ENCODE measurements at regions not wholly inside any gene's neighbourhood (a gene's known extent, or its start where the extent isn't known, plus 50 kb on each side); places are given as distances from the start of the nearest gene placed in this dataset.

DNA sequence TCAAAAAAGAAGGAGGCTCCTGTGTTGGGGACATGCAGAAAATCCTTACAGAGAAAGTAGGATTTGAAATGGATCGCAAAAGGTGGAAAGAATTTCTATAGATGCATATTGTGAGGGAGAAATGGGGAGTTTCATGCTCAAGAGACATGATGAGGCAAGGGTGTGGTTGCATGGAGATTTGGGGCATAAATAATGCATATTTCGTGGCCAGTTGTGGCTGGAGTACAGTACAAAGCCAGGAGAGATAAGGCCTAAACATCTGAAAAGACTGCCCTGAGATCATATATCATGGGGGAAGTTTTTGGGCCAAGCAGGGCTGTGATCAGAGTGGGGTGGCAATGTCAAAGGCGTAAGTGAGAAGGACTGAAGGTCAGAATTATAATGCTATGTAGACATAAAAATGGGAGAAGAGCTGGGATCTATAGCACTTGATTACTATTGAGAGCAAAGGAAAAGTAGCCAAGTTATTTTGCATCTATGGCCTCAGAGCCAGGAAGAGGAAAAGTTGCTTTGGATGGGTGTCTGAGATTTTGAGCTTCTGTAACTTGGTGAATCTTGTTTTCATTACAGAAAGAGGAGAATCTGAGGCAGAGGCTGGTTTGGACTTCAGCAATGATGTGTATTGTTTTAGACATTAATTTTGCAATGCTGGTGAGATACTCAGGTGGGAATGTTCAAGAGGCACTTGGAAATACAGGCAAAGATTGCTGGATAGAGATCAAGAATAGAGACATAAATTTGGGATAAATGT, 166.6 kb downstream of the INHBA start:
- Histone ChIP-seq H3K4me3 (ENCODE audit: extremely low read depth in 1 of 4, insufficient read depth in 2 of 4, low read depth in 3 of 4, low read length in 4 of 4) (no peak overlapping the region), H3K36me3 (ENCODE audit: control insufficient read depth in 2 of 4, insufficient read depth in 4 of 4, low read length in 3 of 4) (no peaks in the 10 kb centered on the region), H3K18ac (ENCODE audit: extremely low read depth, low read length) (no peak overlapping the region), H2AK5ac (ENCODE audit: low read depth, low read length) (no peak overlapping the region), H2BK5ac (ENCODE audit: low read depth, low read length) (no peak overlapping the region), H3K27me3 (replicated peaks in 1 of 4; ENCODE audit: control insufficient read depth in 3 of 4, extremely low read depth in 1 of 4, insufficient read depth in 3 of 4, low read length in 3 of 4) (no peaks in the 10 kb centered on the region; a peak in 1 of 7 replicates), H4K20me1 (replicated peaks in 1 of 2; ENCODE audit: control insufficient read depth in 1 of 2, insufficient read depth in 2 of 2, low read length in 2 of 2) (no peaks in the 10 kb centered on the region), H3K27ac (ENCODE audit: low read depth, low read length) (no peak overlapping the region), H3K56ac (replicated peaks; ENCODE audit: insufficient read length, low read depth, low read length) (no peak overlapping the region), H4K5ac (ENCODE audit: insufficient read length, low read depth, low read length) (no peak overlapping the region), H2BK15ac (ENCODE audit: low read length) (no peak overlapping the region), H3K79me2 (ENCODE audit: control insufficient read depth in 1 of 2, insufficient read depth in 2 of 2, low read length in 2 of 2) (no peaks in the 10 kb centered on the region), H4K91ac (replicated peaks; ENCODE audit: insufficient read length, low read length) (no peak overlapping the region), H2BK12ac (ENCODE audit: low read depth, low read length) (0 out of 2 replicates have a peak overlapping the region, but pooled peaks have one; percentile 78), H3K14ac (ENCODE audit: insufficient read length) (no peak overlapping the region), H2AFZ (ENCODE audit: low read length) (no peak overlapping the region), H3K4me1 (replicated peaks in 1 of 4; ENCODE audit: control insufficient read depth in 3 of 4, insufficient read depth in 4 of 4, low read length in 3 of 4) (peaks cover 2 to 15% (median 10%) of the 10 kb centered on the region in 4 experiments; a peak in 5 of 7 replicates), H3K9ac (replicated peaks in 1 of 4; ENCODE audit: extremely low read depth in 1 of 4, low read depth in 3 of 4, low read length in 3 of 4) (no peak overlapping the region), H3K9me3 (ENCODE audit: insufficient read depth in 2 of 2, low read depth in 1 of 2, low read length in 1 of 2) (no peaks in the 10 kb centered on the region; a peak in 1 of 4 replicates), H3K23me2 (ENCODE audit: low read depth, low read length) (no peaks in the 10 kb centered on the region), H3K79me1 (ENCODE audit: low read depth, low read length) (no peaks in the 10 kb centered on the region), H2BK120ac (replicated peaks; ENCODE audit: low read depth, low read length) (no peak overlapping the region), H3K23ac (ENCODE audit: insufficient read length) (no peak overlapping the region), H2BK20ac (ENCODE audit: low read length) (no peak overlapping the region), H4K8ac (ENCODE audit: extremely low read depth, insufficient read depth, low read length) (no peak overlapping the region), H3K4ac (replicated peaks; ENCODE audit: insufficient read length, low read depth, low read length) (no peak overlapping the region), H3K4me2 (ENCODE audit: insufficient read depth in 1 of 2, low read depth in 2 of 2, low read length in 2 of 2) (no peak overlapping the region)
- no peak for DNase-seq (ENCODE audit: low read depth in 1 of 2, low spot score in 2 of 2)
- WGBS, 2 experiments (ENCODE audit: extremely low coverage in 1 of 2, insufficient coverage in 1 of 2, insufficient read length in 1 of 2, insufficient replicate concordance in 2 of 2, low coverage in 1 of 2, low lambda C conversion rate in 2 of 2, missing lambda C conversion rate in 1 of 2) = 87% methylated on average over 3 of the region's 3 CpGs; no CpG with 5 or more reads in 1 of the 2 experiments
- POLR2A ChIA-PET (ENCODE audit: partially characterized antibody) = interaction anchor here (0.6 kb wide), 1 partner anchor 25 kb away, joined by 3 read pairs; no protein-coding TSS in a partner anchor
- no peak for TF ChIP-seq POLR2A (IDR thresholded peaks at IDR 0.05; ENCODE audit: control extremely low read depth in 1 of 2, low read depth in 2 of 2, low read length in 2 of 2)
- CTCF ChIA-PET (ENCODE audit: partially characterized antibody) = interaction anchor here (1.6 kb wide), 1 partner anchor 11 kb away, joined by 3 read pairs; no protein-coding TSS in a partner anchor
- FAIRE-seq = no peak
